Hepatocyte (in vitro differentiated cells): ENCODE measurements at regions not wholly inside any gene's neighbourhood (a gene's known extent, or its start where the extent isn't known, plus 50 kb on each side); places are given as distances from the start of the nearest gene placed in this dataset.

Source experiments
- DNase-seq: peaks from one replicate; pipeline ENCODE4 v3.0.0-alpha.2; 2016; ENCODE audit warnings: low spot score
- H2AFZ ChIP-seq: fragments of 200-600 bp; sonication (generic); 2 replicates; pipeline ENCODE4 v1.6.0; 2016; ENCODE audit warnings: antibody characterized with exemption, mild to moderate bottlenecking
- H3K27ac ChIP-seq: fragments of 200-600 bp; sonication (generic); 2 replicates; pipeline ENCODE4 v1.5.1; 2016; ENCODE audit warnings: mild to moderate bottlenecking
- H3K27me3 ChIP-seq: fragments of 200-600 bp; sonication (generic); 2 replicates; pipeline ENCODE4 v1.6.1; 2016
- H3K36me3 ChIP-seq: fragments of 200-600 bp; sonication (generic); replicated peaks from 2 replicates; pipeline ENCODE4 v1.5.1; 2016; ENCODE audit warnings: low read depth; ENCODE audit not compliant: insufficient read depth
- H3K4me1 ChIP-seq: fragments of 200-600 bp; sonication (generic); 2 replicates; pipeline ENCODE4 v1.5.1; 2016; ENCODE audit warnings: mild to moderate bottlenecking, moderate library complexity; ENCODE audit not compliant: insufficient read depth
- H3K4me2 ChIP-seq: fragments of 200-600 bp; sonication (generic); 2 replicates; pipeline ENCODE4 v1.6.0; 2016
- H3K4me3 ChIP-seq: fragments of 200-600 bp; sonication (generic); 2 replicates; pipeline ENCODE4 v1.5.1; 2016; ENCODE audit warnings: mild to moderate bottlenecking
- H3K79me2 ChIP-seq: fragments of 200-600 bp; sonication (generic); 2 replicates; pipeline ENCODE4 v1.6.0; 2017; ENCODE audit warnings: mild to moderate bottlenecking
- H3K9me2 ChIP-seq: fragments of 200-600 bp; sonication (generic); replicated peaks from 2 replicates; pipeline ENCODE4 v1.6.0; 2017; ENCODE audit warnings: mild to moderate bottlenecking; ENCODE audit not compliant: insufficient read depth
- H3K9me3 ChIP-seq: fragments of 200-600 bp; sonication (generic); 2 replicates; pipeline ENCODE4 v1.5.1; 2016; ENCODE audit warnings: low read depth, mild to moderate bottlenecking
- H4K20me1 ChIP-seq: fragments of 200-600 bp; sonication (generic); 2 replicates; pipeline ENCODE4 v1.6.0; 2016; ENCODE audit warnings: mild to moderate bottlenecking; ENCODE audit not compliant: insufficient read depth, poor library complexity, severe bottlenecking
- CTCF ChIP-seq: fragments of 200-600 bp; sonication (generic); IDR thresholded peaks from 2 replicates; pipeline ENCODE4 v1.5.1; 2016; ENCODE audit warnings: antibody characterized with exemption, mild to moderate bottlenecking; ENCODE audit not compliant: poor library complexity
- EZH2 ChIP-seq: fragments of 200-600 bp; sonication (generic); IDR thresholded peaks from 2 replicates; pipeline ENCODE4 v1.6.1; 2016; ENCODE audit warnings: antibody characterized with exemption, mild to moderate bottlenecking, borderline replicate concordance
- EZH2phosphoT487 ChIP-seq: fragments of 200-600 bp; sonication (generic); IDR thresholded peaks from one replicate; pipeline ENCODE4 v1.6.1; 2018; ENCODE audit warnings: antibody characterized with exemption, mild to moderate bottlenecking, low read depth, moderate library complexity; ENCODE audit not compliant: unreplicated experiment, severe bottlenecking
- WGBS: methylation state at CpG from one replicate; pipeline ENCODE4 v1.1.6; 2016; ENCODE audit warnings: low lambda C conversion rate; ENCODE audit errors: missing lambda C conversion rate; 5-methylcytosine and 5-hydroxymethylcytosine counted together

- no peaks in the 10 kb centered on the region for H3K27me3 ChIP-seq
- H3K27ac ChIP-seq, result no peak overlapping the region
- no peaks in the 10 kb centered on the region for H3K4me1 ChIP-seq
- H3K9me3 ChIP-seq, result no peaks in the 10 kb centered on the region
- H3K4me2 ChIP-seq, result no peak overlapping the region
- H3K79me2 ChIP-seq, result no peaks in the 10 kb centered on the region
- no peak overlapping the region for H3K4me3 ChIP-seq
- no peak for DNase-seq
- H4K20me1 ChIP-seq, result no peaks in the 10 kb centered on the region
- no peak overlapping the region for H2AFZ ChIP-seq
- TF ChIP-seq EZH2phosphoT487, result no peak
- no peak for TF ChIP-seq EZH2
- TF ChIP-seq CTCF, result no peak
- no peaks in the 10 kb centered on the region for H3K36me3 ChIP-seq
- WGBS, result 61% methylated on average over 4 of the region's 4 CpGs
- no peaks in the 10 kb centered on the region for H3K9me2 ChIP-seq
These were observed 593.0 kb upstream of the TENM3 start for GRCh38 chr4:181650033-181650825.

- no peaks in the 10 kb centered on the region for H3K27me3 ChIP-seq
- no peak overlapping the region for H3K27ac ChIP-seq
- no peak overlapping the region for H3K4me3 ChIP-seq
- no peaks in the 10 kb centered on the region for H3K79me2 ChIP-seq
- no peak overlapping the region for H3K4me2 ChIP-seq
- H2AFZ ChIP-seq, result no peak overlapping the region
- H3K4me1 ChIP-seq, result no peaks in the 10 kb centered on the region
- TF ChIP-seq CTCF (no peak), EZH2 (no peak), EZH2phosphoT487 (no peak)
- 96% methylated on average over 5 of the region's 5 CpGs for WGBS
- no peaks in the 10 kb centered on the region for H3K9me3 ChIP-seq
- H3K36me3 ChIP-seq, result no peaks in the 10 kb centered on the region
- H4K20me1 ChIP-seq, result no peaks in the 10 kb centered on the region
- DNase-seq, result no peak
- no peaks in the 10 kb centered on the region for H3K9me2 ChIP-seq
These were observed 586.5 kb upstream of the TENM3 start for GRCh38 chr4:181656748-181657147.

- H3K79me2 ChIP-seq, result no peaks in the 10 kb centered on the region
- H3K4me2 ChIP-seq, result no peak overlapping the region
- H4K20me1 ChIP-seq, result no peaks in the 10 kb centered on the region
- no peak overlapping the region for H3K4me3 ChIP-seq
- H3K9me3 ChIP-seq, result no peaks in the 10 kb centered on the region
- H3K9me2 ChIP-seq, result no peaks in the 10 kb centered on the region
- H3K4me1 ChIP-seq, result no peaks in the 10 kb centered on the region
- no peak overlapping the region for H3K27ac ChIP-seq
- H2AFZ ChIP-seq, result no peak overlapping the region
- H3K36me3 ChIP-seq, result no peaks in the 10 kb centered on the region
- no peak for DNase-seq
- TF ChIP-seq EZH2 (no peak), CTCF (no peak), EZH2phosphoT487 (no peak)
- WGBS, result 90% methylated on average over 3 of the region's 3 CpGs
- H3K27me3 ChIP-seq, result no peaks in the 10 kb centered on the region
These were observed 584.0 kb upstream of the TENM3 start for GRCh38 chr4:181659202-181659601.
